ENCODE measurements at regions not wholly inside any gene's neighbourhood (a gene's known extent, or its start where the extent isn't known, plus 50 kb on each side); places are given as distances from the start of the nearest gene placed in this dataset.

- DNase-seq (ENCODE audit: low read depth), result no peak
These were observed 198.5 kb upstream of the PPFIA2 start for GRCh38 chr12:81957631-81958030.

- no peak for DNase-seq (ENCODE audit: low read depth)
These were observed 197.3 kb upstream of the PPFIA2 start for GRCh38 chr12:81956468-81956860.

GRCh38 chr12:81953541-81953940 lies 194.4 kb upstream of the PPFIA2 start:
- DNase-seq (ENCODE audit: low read depth), result no peak

- no peak for DNase-seq (ENCODE audit: low read depth)
These were observed 191.7 kb upstream of the PPFIA2 start for GRCh38 chr12:81950871-81951270.

GRCh38 chr12:81949841-81950308 lies 190.7 kb upstream of the PPFIA2 start:
- no peak for DNase-seq (ENCODE audit: low read depth)

- no peak for DNase-seq (ENCODE audit: low read depth)
These were observed 190.3 kb upstream of the PPFIA2 start for GRCh38 chr12:81949416-81949815.

- no peak for DNase-seq (ENCODE audit: low read depth)
These were observed 185.7 kb upstream of the PPFIA2 start for GRCh38 chr12:81944886-81945285.

GRCh38 chr12:81942594-81942993 lies 183.4 kb upstream of the PPFIA2 start:
- no peak for DNase-seq (ENCODE audit: low read depth)

GRCh38 chr12:81930037-81930436 lies 170.9 kb upstream of the PPFIA2 start:
- no peak for DNase-seq (ENCODE audit: low read depth)

- DNase-seq (ENCODE audit: low read depth), result no peak
These were observed 137.6 kb upstream of the PPFIA2 start for GRCh38 chr12:81896771-81897170.

GRCh38 chr12:81888961-81889360 lies 129.8 kb upstream of the PPFIA2 start:
- no peak for DNase-seq (ENCODE audit: low read depth)

- peak; percentile 22 for DNase-seq (ENCODE audit: low read depth)
These were observed 129.1 kb upstream of the PPFIA2 start for GRCh38 chr12:81888106-81888740.

- no peak for DNase-seq (ENCODE audit: low read depth)
These were observed 115.4 kb upstream of the PPFIA2 start for GRCh38 chr12:81874586-81874985.

GRCh38 chr12:81874166-81874565 lies 115.0 kb upstream of the PPFIA2 start:
- DNase-seq (ENCODE audit: low read depth), result no peak

GRCh38 chr12:81872400-81872799 lies 113.2 kb upstream of the PPFIA2 start:
- DNase-seq (ENCODE audit: low read depth), result no peak

- DNase-seq (ENCODE audit: low read depth), result no peak
These were observed 106.9 kb upstream of the PPFIA2 start for GRCh38 chr12:81866081-81866480.

- DNase-seq (ENCODE audit: low read depth), result no peak
These were observed 104.3 kb upstream of the PPFIA2 start for GRCh38 chr12:81863406-81863805.

- no peak for DNase-seq (ENCODE audit: low read depth)
These were observed 100.4 kb upstream of the PPFIA2 start for GRCh38 chr12:81859521-81859920.

- DNase-seq (ENCODE audit: low read depth), result no peak
These were observed 84.4 kb upstream of the PPFIA2 start for GRCh38 chr12:81843599-81843998.

GRCh38 chr12:81835783-81836182 lies 76.6 kb upstream of the PPFIA2 start:
- DNase-seq (ENCODE audit: low read depth), result no peak

GRCh38 chr12:81819991-81820633 lies 61.0 kb upstream of the PPFIA2 start:
- DNase-seq (ENCODE audit: low read depth), result no peak

GRCh38 chr12:81815611-81816010 lies 56.5 kb upstream of the PPFIA2 start:
- no peak for DNase-seq (ENCODE audit: low read depth)

- no peak for DNase-seq (ENCODE audit: low read depth)
These were observed 52.6 kb upstream of the PPFIA2 start for GRCh38 chr12:81811778-81812125.
